ENCODE measurements at regions not wholly inside any gene's neighbourhood (a gene's known extent, or its start where the extent isn't known, plus 50 kb on each side); places are given as distances from the start of the nearest gene placed in this dataset.

DNA sequence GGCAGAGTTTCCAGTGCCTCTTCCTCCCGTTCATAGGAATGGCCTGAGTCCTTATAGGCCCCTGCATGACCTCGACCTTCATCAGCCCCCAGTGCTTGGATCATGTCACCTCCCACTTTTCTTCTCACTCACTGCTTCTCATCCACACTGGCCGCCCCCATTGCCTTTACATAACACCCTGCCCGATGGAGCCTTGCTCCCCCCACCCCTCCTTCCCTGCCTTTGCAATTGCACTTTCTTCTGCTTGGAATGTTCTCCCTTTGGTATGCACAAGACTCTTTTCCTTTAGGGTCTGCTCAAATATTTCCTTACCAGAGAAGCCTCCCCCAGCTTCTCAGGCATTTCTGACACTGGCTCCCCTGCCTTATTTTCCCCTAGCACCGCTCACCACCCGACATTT, 125.2 kb upstream of the KCNJ6 start:
- TF ChIP-seq, protein P1, sequence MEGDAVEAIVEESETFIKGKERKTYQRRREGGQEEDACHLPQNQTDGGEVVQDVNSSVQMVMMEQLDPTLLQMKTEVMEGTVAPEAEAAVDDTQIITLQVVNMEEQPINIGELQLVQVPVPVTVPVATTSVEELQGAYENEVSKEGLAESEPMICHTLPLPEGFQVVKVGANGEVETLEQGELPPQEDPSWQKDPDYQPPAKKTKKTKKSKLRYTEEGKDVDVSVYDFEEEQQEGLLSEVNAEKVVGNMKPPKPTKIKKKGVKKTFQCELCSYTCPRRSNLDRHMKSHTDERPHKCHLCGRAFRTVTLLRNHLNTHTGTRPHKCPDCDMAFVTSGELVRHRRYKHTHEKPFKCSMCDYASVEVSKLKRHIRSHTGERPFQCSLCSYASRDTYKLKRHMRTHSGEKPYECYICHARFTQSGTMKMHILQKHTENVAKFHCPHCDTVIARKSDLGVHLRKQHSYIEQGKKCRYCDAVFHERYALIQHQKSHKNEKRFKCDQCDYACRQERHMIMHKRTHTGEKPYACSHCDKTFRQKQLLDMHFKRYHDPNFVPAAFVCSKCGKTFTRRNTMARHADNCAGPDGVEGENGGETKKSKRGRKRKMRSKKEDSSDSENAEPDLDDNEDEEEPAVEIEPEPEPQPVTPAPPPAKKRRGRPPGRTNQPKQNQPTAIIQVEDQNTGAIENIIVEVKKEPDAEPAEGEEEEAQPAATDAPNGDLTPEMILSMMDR (IDR thresholded peaks at IDR 0.05), result no peak
- TF ChIP-seq ZFX (IDR thresholded peaks at IDR 0.05; ENCODE audit: borderline replicate concordance), result no peak

Measured in 22Rv1 (cell line).